Adrenal gland (tissue), 5 donors: ENCODE measurements at regions not wholly inside any gene's neighbourhood (a gene's known extent, or its start where the extent isn't known, plus 50 kb on each side); places are given as distances from the start of the nearest gene placed in this dataset.

ENCODE experiments used
- POLR2A ChIP-seq, 2 donors: fragments of 450-650 bp; IDR thresholded peaks; one replicate each; pipeline ENCODE4 v1.6.1; 2017; ENCODE audit warnings: antibody characterized with exemption in 2 of 2, mild to moderate bottlenecking in 2 of 2, moderate library complexity in 1 of 2
- TF ChIP-seq, protein P1 (sequence below), 6 experiments: fragments of 450-650 bp in 4 of 6; fragments of 200-600 bp in 2 of 6; sonication (generic) in 1 of 6; IDR thresholded peaks; 1 replicate in 5 of 6; 2 replicates in 1 of 6; pipeline versions ENCODE4 v1.5.1 to v1.8.0; 2016 to 2021; ENCODE audit warnings: antibody characterized with exemption in 6 of 6, mild to moderate bottlenecking in 2 of 6, moderate library complexity in 1 of 6
- donor health status: DM: no; HTN: no; CAD: no.

- TF ChIP-seq, protein P1, sequence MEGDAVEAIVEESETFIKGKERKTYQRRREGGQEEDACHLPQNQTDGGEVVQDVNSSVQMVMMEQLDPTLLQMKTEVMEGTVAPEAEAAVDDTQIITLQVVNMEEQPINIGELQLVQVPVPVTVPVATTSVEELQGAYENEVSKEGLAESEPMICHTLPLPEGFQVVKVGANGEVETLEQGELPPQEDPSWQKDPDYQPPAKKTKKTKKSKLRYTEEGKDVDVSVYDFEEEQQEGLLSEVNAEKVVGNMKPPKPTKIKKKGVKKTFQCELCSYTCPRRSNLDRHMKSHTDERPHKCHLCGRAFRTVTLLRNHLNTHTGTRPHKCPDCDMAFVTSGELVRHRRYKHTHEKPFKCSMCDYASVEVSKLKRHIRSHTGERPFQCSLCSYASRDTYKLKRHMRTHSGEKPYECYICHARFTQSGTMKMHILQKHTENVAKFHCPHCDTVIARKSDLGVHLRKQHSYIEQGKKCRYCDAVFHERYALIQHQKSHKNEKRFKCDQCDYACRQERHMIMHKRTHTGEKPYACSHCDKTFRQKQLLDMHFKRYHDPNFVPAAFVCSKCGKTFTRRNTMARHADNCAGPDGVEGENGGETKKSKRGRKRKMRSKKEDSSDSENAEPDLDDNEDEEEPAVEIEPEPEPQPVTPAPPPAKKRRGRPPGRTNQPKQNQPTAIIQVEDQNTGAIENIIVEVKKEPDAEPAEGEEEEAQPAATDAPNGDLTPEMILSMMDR (IDR thresholded peaks at IDR 0.05): no peak
- no peak for TF ChIP-seq POLR2A (IDR thresholded peaks at IDR 0.05)
Measured at GRCh38 chr2:217655651-217656050, 347.1 kb downstream of the TNS1 start.
